Osteoblast (primary cell): ENCODE measurements at regions not wholly inside any gene's neighbourhood (a gene's known extent, or its start where the extent isn't known, plus 50 kb on each side); places are given as distances from the start of the nearest gene placed in this dataset.

Experiments
- DNase-seq: peaks from one replicate; pipeline ENCODE4 v3.0.0; 2011; ENCODE audit warnings: low spot score, mixed read lengths; ENCODE audit not compliant: insufficient read length; ENCODE audit errors: missing footprints
- H2AFZ ChIP-seq: 2 replicates; pipeline ENCODE4 v1.6.0; 2011; ENCODE audit warnings: mild to moderate bottlenecking, low read length
- H3K27ac ChIP-seq: 2 replicates; pipeline ENCODE4 v1.5.1; 2011; ENCODE audit warnings: mild to moderate bottlenecking, low read depth, low read length, moderate library complexity
- H3K27me3 ChIP-seq: 2 replicates; pipeline ENCODE4 v1.6.0; 2012; ENCODE audit warnings: mild to moderate bottlenecking, control low read depth, inconsistent platforms, low read length, moderate library complexity; ENCODE audit not compliant: insufficient read depth
- H3K36me3 ChIP-seq: 2 replicates; pipeline ENCODE4 v1.5.1; 2011; ENCODE audit warnings: mild to moderate bottlenecking, low read length, control low read depth, moderate library complexity; ENCODE audit not compliant: insufficient read depth
- H3K4me1 ChIP-seq: 2 replicates; pipeline ENCODE4 v1.5.1; 2011; ENCODE audit warnings: mild to moderate bottlenecking, low read length, control low read depth, moderate library complexity; ENCODE audit not compliant: insufficient read depth
- H3K4me2 ChIP-seq: 2 replicates; pipeline ENCODE4 v1.6.0; 2011; ENCODE audit warnings: mild to moderate bottlenecking, low read length; ENCODE audit not compliant: insufficient read depth
- H3K4me3 ChIP-seq: fragments of 200-600 bp; sonication (generic); 3 replicates; pipeline ENCODE4 v1.5.1; 2012; ENCODE audit warnings: mild to moderate bottlenecking, low read length, inconsistent platforms; ENCODE audit not compliant: insufficient read depth
- H3K79me2 ChIP-seq: 2 replicates; pipeline ENCODE4 v1.6.0; 2012; ENCODE audit warnings: mild to moderate bottlenecking, low read length, control low read depth, inconsistent platforms; ENCODE audit not compliant: insufficient read depth
- H3K9me3 ChIP-seq: 2 replicates; pipeline ENCODE4 v1.5.1; 2011; ENCODE audit warnings: low read depth, low read length, control low read depth
- H4K20me1 ChIP-seq: 2 replicates; pipeline ENCODE4 v1.6.0; 2012; ENCODE audit warnings: mild to moderate bottlenecking, low read length, control low read depth; ENCODE audit not compliant: insufficient read depth
- CTCF ChIP-seq: IDR thresholded peaks from 2 replicates; pipeline ENCODE4 v1.5.1; 2011; ENCODE audit warnings: mild to moderate bottlenecking, low read depth, low read length, moderate library complexity; ENCODE audit errors: extremely low read depth

- Histone ChIP-seq H3K4me2 (peak overlapping the region; percentile 38), H3K4me1 (peaks cover 52% of the 10 kb centered on the region), H3K36me3 (no peaks in the 10 kb centered on the region), H2AFZ (no peak overlapping the region), H3K27me3 (no peaks in the 10 kb centered on the region), H4K20me1 (no peaks in the 10 kb centered on the region), H3K9me3 (no peaks in the 10 kb centered on the region), H3K4me3 (no peak overlapping the region), H3K27ac (peak overlapping the region; percentile 74), H3K79me2 (no peaks in the 10 kb centered on the region)
- peak; percentile 68 for DNase-seq
- TF ChIP-seq CTCF: no peak
These were observed 140.3 kb upstream of the RASA1 start for GRCh38 chr5:87127426-87127825.

GRCh38 chr5:87127956-87128687, 139.6 kb upstream of the RASA1 start:
- no peaks in the 10 kb centered on the region for H3K79me2 ChIP-seq
- H3K27me3 ChIP-seq: no peaks in the 10 kb centered on the region
- peak overlapping the region; percentile 38 for H3K4me2 ChIP-seq
- H2AFZ ChIP-seq: no peak overlapping the region
- no peaks in the 10 kb centered on the region for H3K36me3 ChIP-seq
- no peaks in the 10 kb centered on the region for H4K20me1 ChIP-seq
- no peak for DNase-seq
- H3K4me1 ChIP-seq: peaks cover 45% of the 10 kb centered on the region
- H3K4me3 ChIP-seq: no peak overlapping the region
- H3K9me3 ChIP-seq: no peaks in the 10 kb centered on the region
- H3K27ac ChIP-seq: peak overlapping the region; percentile 74
- no peak for TF ChIP-seq CTCF

GRCh38 chr5:87129046-87129445, 138.6 kb upstream of the RASA1 start:
- H2AFZ ChIP-seq: no peak overlapping the region

More at GRCh38 chr5:87129046-87129445, 138.6 kb upstream of the RASA1 start:
- Histone ChIP-seq H3K36me3 (no peaks in the 10 kb centered on the region), H4K20me1 (no peaks in the 10 kb centered on the region), H3K4me3 (no peak overlapping the region), H3K27me3 (no peaks in the 10 kb centered on the region), H3K27ac (peak overlapping the region; percentile 74), H3K4me2 (no peak overlapping the region), H3K9me3 (no peaks in the 10 kb centered on the region), H3K79me2 (no peaks in the 10 kb centered on the region), H3K4me1 (peaks cover 37% of the 10 kb centered on the region)
- DNase-seq: no peak
- no peak for TF ChIP-seq CTCF
